AG10803 (cell line): ENCODE measurements at regions not wholly inside any gene's neighbourhood (a gene's known extent, or its start where the extent isn't known, plus 50 kb on each side); places are given as distances from the start of the nearest gene placed in this dataset.

Experiments
- DNase-seq: peaks from one replicate; pipeline ENCODE4 v3.0.0; 2010; ENCODE audit warnings: low read depth
- H3K4me3 ChIP-seq: 2 replicates; pipeline ENCODE4 v1.5.1; 2011; ENCODE audit warnings: mild to moderate bottlenecking, low read length, control low read depth
- TF ChIP-seq, protein P1 (sequence below): conservative IDR thresholded peaks from 2 replicates; pipeline ENCODE4 v1.5.1; 2011; ENCODE audit warnings: mild to moderate bottlenecking, low read length, control low read depth, inconsistent platforms

DNA sequence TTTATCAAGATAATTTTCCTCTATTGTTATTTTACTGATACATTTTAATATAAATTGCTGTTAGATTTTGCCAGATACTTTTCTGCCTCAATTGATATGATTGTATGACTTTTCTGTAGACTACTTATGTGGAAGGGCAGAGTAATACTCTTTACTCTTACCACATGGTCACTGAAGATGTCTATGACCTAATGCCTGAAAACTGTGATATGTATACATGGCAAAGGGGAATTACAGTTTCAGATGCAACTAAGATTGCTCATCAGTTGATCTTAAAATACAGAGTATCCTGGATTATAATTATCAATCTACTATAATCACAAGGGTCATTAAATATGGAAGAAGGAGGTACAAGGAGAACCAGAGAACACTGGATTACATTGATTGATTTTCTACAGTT, 1528.0 kb downstream of the BRINP3 start:
- no peak overlapping the region for H3K4me3 ChIP-seq
- no peak for DNase-seq
- TF ChIP-seq, protein P1, sequence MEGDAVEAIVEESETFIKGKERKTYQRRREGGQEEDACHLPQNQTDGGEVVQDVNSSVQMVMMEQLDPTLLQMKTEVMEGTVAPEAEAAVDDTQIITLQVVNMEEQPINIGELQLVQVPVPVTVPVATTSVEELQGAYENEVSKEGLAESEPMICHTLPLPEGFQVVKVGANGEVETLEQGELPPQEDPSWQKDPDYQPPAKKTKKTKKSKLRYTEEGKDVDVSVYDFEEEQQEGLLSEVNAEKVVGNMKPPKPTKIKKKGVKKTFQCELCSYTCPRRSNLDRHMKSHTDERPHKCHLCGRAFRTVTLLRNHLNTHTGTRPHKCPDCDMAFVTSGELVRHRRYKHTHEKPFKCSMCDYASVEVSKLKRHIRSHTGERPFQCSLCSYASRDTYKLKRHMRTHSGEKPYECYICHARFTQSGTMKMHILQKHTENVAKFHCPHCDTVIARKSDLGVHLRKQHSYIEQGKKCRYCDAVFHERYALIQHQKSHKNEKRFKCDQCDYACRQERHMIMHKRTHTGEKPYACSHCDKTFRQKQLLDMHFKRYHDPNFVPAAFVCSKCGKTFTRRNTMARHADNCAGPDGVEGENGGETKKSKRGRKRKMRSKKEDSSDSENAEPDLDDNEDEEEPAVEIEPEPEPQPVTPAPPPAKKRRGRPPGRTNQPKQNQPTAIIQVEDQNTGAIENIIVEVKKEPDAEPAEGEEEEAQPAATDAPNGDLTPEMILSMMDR: no peak

DNA sequence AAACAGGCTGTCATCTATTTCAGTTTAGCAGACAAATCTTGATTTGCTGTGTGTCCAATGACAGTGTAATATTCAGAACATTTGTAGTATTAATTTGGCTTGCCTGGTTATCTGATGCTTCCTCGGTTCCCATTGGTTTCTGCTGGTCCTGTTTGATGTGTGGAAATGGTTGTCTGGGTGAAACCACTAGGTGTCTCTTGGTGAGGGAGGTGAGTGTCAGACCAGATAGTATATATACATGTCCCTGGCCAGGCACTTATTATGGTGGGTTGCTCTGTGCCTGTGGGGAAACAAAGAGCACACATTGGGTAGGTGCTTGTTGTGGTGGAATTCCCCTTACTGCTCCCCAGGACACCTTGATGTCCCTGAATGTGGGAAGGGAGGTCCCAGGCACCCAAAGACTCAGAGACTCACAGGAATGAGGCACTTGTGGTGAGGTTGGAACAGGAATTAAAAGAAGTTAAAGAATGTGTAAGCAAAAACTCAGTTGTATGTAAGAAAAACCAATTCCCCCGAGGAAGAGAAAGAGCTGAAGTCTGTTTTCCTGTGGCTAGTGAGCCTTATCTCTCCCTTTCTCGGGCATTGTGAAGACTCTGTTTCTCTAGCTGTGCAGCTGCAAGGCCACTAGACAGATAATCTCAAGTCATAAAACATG, 1519.1 kb downstream of the BRINP3 start:
- TF ChIP-seq, protein P1: no peak
- no peak overlapping the region for H3K4me3 ChIP-seq
- no peak for DNase-seq

DNA sequence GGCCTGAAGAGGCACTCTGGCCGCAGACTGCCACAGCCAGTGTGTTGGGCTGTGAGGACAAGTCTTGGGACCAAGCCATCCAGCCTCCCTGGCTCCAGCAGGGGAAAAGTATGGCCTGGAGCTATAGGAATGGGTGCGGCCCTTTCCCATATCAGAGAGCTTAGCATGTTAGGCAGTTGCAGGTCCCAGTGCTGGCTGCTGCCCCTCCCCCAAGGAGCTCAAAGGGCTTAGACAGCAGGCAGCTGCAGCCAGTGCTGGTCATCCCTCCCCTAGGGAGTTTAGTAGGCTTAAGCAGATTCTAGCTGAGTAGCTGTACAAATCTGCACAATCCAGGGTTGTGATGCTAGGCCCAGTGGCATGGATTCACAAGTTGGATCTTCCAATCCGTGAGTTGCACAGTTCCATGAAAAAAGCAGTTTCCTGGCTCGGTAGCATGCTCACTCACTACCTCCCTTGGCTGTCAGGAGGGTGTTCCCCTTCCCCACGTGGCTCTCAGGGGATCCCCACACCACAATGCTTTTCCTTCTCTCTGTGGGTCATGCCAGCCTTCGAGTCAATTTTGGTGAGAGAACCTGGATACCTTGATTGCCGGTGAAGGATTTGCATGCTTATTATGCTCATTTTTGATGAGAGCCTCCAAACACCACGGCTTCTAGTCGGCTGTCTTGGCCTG, 1490.8 kb downstream of the BRINP3 start:
- no peak for DNase-seq

DNA sequence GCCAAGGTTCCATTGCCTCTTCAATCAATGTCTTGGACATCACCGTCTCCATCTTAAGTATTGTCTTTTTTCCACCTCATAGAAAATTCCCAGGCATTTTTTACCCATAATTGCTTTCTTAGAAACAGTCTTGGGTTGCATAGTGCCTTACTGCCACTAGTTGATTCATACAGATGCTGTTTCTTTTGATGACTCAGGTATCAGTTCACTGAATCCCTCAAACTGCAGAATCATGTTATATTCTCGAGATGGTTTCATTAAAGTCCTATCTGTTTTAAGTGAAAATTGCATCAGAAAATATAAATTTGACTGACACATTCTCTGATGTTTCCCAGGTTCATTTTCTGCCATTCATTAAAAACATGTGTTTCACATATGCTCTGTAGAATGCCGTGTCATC, 1489.1 kb downstream of the BRINP3 start:
- TF ChIP-seq, protein P1: no peak
- no peak overlapping the region for H3K4me3 ChIP-seq
- DNase-seq: no peak

More for the DNA sequence above, 1490.8 kb downstream of the BRINP3 start:
- TF ChIP-seq, protein P1: no peak
- H3K4me3 ChIP-seq: no peak overlapping the region

DNA sequence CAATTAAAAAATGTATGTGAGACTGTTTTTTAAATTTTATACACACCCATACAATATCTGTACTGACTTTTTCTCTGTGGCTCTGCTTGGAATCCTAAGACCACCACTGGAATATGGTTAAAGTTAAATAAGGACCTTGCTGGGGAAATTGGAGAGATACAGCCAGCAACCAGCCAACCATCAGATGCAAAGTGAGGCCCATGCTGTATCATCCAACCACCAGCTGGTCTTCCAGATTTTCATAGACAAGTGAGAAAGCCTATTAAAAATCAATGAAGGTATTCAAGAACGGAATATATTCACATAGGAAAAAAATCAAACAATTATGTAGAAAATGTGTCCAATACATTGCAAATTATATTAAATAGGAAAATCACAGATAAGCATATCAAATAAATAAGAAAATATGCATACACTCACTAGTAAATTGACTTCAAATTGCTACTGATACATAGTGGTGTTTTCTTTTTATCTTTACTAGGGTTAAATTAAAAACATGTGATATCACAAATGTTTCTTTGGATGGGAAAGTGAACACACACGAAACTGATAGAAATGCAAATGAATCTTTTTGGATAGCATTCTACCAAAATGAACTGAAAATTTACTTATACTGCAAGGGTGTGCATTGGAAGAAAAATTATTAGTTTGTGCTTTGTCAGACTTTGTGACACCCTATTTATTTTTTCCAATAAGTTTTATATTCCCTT, 1486.3 kb downstream of the BRINP3 start:
- TF ChIP-seq, protein P1: no peak
- no peak for DNase-seq

DNA sequence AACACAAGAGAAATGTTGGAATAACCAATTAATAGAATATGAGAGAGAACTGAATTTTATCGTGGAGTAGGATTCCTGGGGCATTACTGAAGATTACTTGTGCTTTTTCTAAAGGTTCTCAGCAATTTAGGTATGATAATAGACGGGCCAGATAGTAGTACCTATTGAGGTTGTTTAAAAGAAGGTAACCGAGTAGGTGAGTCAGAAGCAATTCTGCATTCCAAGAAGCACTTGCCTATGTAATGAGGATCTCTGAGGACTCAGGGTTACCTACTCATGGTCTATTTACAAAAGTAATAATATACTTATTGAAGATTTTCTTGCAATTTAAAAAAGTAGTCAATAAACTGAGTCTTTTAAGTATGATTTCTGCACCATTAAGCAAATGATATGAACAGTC, 1469.8 kb downstream of the BRINP3 start:
- TF ChIP-seq, protein P1: no peak
- H3K4me3 ChIP-seq: no peak overlapping the region
- DNase-seq: no peak

More for the DNA sequence above, 1486.3 kb downstream of the BRINP3 start:
- no peak overlapping the region for H3K4me3 ChIP-seq
